Mesothelial cell of epicardium (in vitro differentiated cells): ENCODE measurements at regions not wholly inside any gene's neighbourhood (a gene's known extent, or its start where the extent isn't known, plus 50 kb on each side); places are given as distances from the start of the nearest gene placed in this dataset.

Experiments
- DNase-seq, 2 experiments: peaks; one replicate each; pipeline ENCODE4 v3.0.0; 2021; ENCODE audit warnings: low spot score in 2 of 2; ENCODE audit not compliant: unreplicated experiment in 2 of 2
- H3K27ac Mint-ChIP-seq: 2 replicates; pipeline ENCODE4 v1.8.0; 2021; ENCODE audit warnings: mixed read lengths
- H3K27me3 Mint-ChIP-seq: 2 replicates; pipeline ENCODE4 v1.8.0; 2021; ENCODE audit warnings: low read depth, mixed read lengths
- H3K36me3 Mint-ChIP-seq: 2 replicates; pipeline ENCODE4 v1.8.0; 2021; ENCODE audit warnings: mixed read lengths
- H3K4me1 Mint-ChIP-seq: 2 replicates; pipeline ENCODE4 v1.8.0; 2021; ENCODE audit warnings: mixed read lengths
- H3K4me3 Mint-ChIP-seq: 2 replicates; pipeline ENCODE4 v1.8.0; 2021; ENCODE audit warnings: mild to moderate bottlenecking, moderate library complexity, mixed read lengths
- H3K9me3 Mint-ChIP-seq: 2 replicates; pipeline ENCODE4 v1.8.0; 2021; ENCODE audit warnings: mixed read lengths
- TF ChIP-seq, protein P1 (sequence below): fragments of 200-600 bp; sonication (generic); IDR thresholded peaks from one replicate; pipeline ENCODE4 v1.5.0; 2021; ENCODE audit warnings: antibody characterized with exemption; ENCODE audit not compliant: unreplicated experiment

- TF ChIP-seq, protein P1, sequence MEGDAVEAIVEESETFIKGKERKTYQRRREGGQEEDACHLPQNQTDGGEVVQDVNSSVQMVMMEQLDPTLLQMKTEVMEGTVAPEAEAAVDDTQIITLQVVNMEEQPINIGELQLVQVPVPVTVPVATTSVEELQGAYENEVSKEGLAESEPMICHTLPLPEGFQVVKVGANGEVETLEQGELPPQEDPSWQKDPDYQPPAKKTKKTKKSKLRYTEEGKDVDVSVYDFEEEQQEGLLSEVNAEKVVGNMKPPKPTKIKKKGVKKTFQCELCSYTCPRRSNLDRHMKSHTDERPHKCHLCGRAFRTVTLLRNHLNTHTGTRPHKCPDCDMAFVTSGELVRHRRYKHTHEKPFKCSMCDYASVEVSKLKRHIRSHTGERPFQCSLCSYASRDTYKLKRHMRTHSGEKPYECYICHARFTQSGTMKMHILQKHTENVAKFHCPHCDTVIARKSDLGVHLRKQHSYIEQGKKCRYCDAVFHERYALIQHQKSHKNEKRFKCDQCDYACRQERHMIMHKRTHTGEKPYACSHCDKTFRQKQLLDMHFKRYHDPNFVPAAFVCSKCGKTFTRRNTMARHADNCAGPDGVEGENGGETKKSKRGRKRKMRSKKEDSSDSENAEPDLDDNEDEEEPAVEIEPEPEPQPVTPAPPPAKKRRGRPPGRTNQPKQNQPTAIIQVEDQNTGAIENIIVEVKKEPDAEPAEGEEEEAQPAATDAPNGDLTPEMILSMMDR: no peak
- H3K36me3 Mint-ChIP-seq: peaks cover 22% of the 10 kb centered on the region
Measured at GRCh38 chr4:181905708-181906107, 337.5 kb upstream of the TENM3 start.

GRCh38 chr4:181908168-181908567 lies 335.0 kb upstream of the TENM3 start:
- TF ChIP-seq, protein P1: no peak
- no peaks in the 10 kb centered on the region for H3K27me3 Mint-ChIP-seq
- peaks cover 28% of the 10 kb centered on the region for H3K36me3 Mint-ChIP-seq
- DNase-seq: no peak
- peaks cover 19% of the 10 kb centered on the region for H3K4me1 Mint-ChIP-seq
- no peak overlapping the region for H3K4me3 Mint-ChIP-seq
- H3K9me3 Mint-ChIP-seq: peaks cover 41% of the 10 kb centered on the region
- H3K27ac Mint-ChIP-seq: no peak overlapping the region

More at GRCh38 chr4:181905708-181906107, 337.5 kb upstream of the TENM3 start:
- no peak for DNase-seq
- no peak overlapping the region for H3K27ac Mint-ChIP-seq
- peaks cover 33% of the 10 kb centered on the region for H3K9me3 Mint-ChIP-seq
- H3K4me1 Mint-ChIP-seq: peaks cover 19% of the 10 kb centered on the region
- no peaks in the 10 kb centered on the region for H3K27me3 Mint-ChIP-seq
- H3K4me3 Mint-ChIP-seq: no peak overlapping the region

DNA sequence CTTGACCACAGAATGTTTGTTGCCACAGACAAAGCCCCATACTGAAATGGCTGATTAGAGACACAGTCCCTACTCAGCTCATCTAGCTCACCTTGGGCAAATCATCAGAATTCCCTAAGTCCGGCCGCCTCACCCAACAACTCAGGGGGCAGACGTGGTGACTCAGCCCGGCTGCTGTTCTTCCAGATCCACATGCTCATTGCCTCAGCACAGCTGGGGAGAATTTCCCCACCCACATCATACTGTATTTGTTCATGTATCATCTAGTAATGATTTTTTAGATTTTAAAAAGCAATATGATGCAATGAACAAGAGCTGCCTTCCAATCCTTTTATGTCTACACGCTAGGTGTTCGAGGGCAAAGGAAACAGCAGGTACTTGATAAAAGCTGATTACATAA lies 333.8 kb upstream of the TENM3 start:
- TF ChIP-seq, protein P1: no peak
- peaks cover 41% of the 10 kb centered on the region for H3K9me3 Mint-ChIP-seq
- no peak for DNase-seq
- no peak overlapping the region for H3K27ac Mint-ChIP-seq
- H3K4me3 Mint-ChIP-seq: no peak overlapping the region
- peaks cover 27% of the 10 kb centered on the region for H3K36me3 Mint-ChIP-seq
- H3K27me3 Mint-ChIP-seq: no peaks in the 10 kb centered on the region
- H3K4me1 Mint-ChIP-seq: peaks cover 19% of the 10 kb centered on the region

DNA sequence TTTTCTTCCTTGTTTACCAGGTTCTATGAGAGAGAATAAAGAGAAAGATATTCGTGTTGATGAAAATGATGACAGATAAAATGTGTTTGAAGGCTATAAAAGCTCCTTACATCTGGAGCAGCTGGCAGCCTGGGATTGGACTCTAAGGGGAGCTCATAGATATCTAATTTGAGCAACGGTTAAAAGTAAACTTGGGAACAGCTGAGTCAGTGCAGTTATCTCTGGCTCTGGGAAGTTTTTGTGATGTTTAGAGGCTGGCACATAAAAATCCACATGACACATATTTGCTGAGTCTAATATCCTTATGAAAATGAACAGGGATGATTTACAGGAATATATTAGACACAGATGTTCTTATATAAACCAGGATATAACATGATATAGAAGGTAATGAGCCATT lies 331.8 kb upstream of the TENM3 start:
- Mint-ChIP-seq H3K36me3 (peaks cover 18% of the 10 kb centered on the region), H3K4me1 (peaks cover 19% of the 10 kb centered on the region)
- DNase-seq: no peak

DNA sequence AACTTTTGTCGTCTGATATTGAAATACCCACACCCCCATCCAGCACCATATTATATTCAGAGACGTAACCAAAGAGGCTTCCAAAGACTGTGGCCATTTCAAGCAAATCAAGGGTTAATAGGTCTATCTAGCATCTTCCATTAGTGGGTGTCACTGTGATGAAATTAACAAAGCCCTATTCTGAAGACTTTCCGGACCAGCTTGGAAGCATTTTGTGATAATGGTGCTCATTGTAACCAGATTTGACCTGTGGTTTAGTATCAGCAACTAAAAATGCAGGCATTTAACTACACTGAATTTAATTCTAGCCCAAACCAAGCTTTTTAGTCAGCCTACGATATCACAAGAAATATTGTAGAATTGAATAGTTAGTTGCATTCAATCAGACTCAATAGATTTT lies 309.7 kb upstream of the TENM3 start:
- TF ChIP-seq, protein P1: no peak
- DNase-seq: no peak
- Mint-ChIP-seq H3K27me3 (no peaks in the 10 kb centered on the region), H3K4me1 (no peaks in the 10 kb centered on the region), H3K4me3 (no peak overlapping the region), H3K27ac (no peak overlapping the region), H3K36me3 (peaks cover 22% of the 10 kb centered on the region), H3K9me3 (peaks cover 27% of the 10 kb centered on the region)

More for the DNA sequence above, 331.8 kb upstream of the TENM3 start:
- Mint-ChIP-seq H3K27ac (no peak overlapping the region), H3K9me3 (peaks cover 37% of the 10 kb centered on the region), H3K27me3 (no peaks in the 10 kb centered on the region), H3K4me3 (no peak overlapping the region)
- TF ChIP-seq, protein P1: no peak

DNA sequence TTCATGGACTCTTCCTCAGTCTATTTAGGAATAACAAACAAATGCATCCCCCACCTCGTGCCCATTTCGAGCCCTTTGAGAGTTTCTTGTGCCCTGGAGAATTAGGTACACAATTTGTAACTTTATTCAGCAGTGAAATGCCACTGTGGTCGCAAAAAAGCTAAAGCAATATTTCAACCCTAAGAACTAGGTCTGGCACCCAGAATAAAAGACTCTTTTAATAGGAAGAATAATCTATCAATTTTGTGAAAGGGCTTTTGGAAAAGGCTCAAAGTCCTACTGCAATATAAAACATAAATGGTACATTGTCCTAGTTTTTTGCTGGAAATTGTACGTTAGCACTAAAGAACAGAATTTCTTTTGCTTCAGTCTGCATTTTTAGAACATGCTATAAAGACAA lies 304.6 kb upstream of the TENM3 start:
- DNase-seq: no peak
- no peak overlapping the region for H3K4me3 Mint-ChIP-seq
- H3K27ac Mint-ChIP-seq: no peak overlapping the region
- H3K9me3 Mint-ChIP-seq: no peaks in the 10 kb centered on the region
- no peaks in the 10 kb centered on the region for H3K27me3 Mint-ChIP-seq
- TF ChIP-seq, protein P1: no peak
- no peaks in the 10 kb centered on the region for H3K36me3 Mint-ChIP-seq
- H3K4me1 Mint-ChIP-seq: peaks cover 22% of the 10 kb centered on the region
